ENCODE measurements at regions not wholly inside any gene's neighbourhood (a gene's known extent, or its start where the extent isn't known, plus 50 kb on each side); places are given as distances from the start of the nearest gene placed in this dataset.

DNA sequence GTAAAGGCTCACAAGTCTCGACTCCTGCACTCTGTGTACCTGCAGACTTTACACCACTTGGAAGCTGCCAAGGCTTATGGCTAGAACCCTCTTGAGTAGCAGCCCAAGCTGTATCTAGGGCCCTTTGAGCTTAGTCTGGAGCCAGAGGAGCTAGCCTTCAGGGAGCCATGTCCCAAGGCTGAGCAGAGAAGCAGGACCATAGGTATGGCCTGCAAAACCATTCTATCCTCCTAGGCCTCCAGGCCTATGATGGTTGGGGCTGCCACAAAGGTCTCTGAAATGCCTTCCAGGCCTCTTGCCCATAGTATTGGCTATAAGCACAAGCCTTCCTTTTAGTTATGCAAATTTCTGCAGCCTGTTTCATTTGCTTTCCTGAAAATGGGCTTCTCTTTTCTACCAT, 380.7 kb upstream of the CPXCR1 start:
- H3K4me1 ChIP-seq (replicated peaks; ENCODE audit: insufficient read depth): no peaks in the 10 kb centered on the region
- H3K27me3 ChIP-seq (ENCODE audit: insufficient read depth, low read depth): no peaks in the 10 kb centered on the region
- no peak for TF ChIP-seq EZH2 (IDR thresholded peaks at IDR 0.05; ENCODE audit: low read depth)
- TF ChIP-seq, protein P1, sequence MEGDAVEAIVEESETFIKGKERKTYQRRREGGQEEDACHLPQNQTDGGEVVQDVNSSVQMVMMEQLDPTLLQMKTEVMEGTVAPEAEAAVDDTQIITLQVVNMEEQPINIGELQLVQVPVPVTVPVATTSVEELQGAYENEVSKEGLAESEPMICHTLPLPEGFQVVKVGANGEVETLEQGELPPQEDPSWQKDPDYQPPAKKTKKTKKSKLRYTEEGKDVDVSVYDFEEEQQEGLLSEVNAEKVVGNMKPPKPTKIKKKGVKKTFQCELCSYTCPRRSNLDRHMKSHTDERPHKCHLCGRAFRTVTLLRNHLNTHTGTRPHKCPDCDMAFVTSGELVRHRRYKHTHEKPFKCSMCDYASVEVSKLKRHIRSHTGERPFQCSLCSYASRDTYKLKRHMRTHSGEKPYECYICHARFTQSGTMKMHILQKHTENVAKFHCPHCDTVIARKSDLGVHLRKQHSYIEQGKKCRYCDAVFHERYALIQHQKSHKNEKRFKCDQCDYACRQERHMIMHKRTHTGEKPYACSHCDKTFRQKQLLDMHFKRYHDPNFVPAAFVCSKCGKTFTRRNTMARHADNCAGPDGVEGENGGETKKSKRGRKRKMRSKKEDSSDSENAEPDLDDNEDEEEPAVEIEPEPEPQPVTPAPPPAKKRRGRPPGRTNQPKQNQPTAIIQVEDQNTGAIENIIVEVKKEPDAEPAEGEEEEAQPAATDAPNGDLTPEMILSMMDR (conservative IDR thresholded peaks at IDR 0.05): no peak
- intact Hi-C loops (cut with micrococcal nuclease; ENCODE audit: unreplicated experiment): no loop called here
- POLR2A ChIA-PET (ENCODE audit: unreplicated experiment): no interaction called here
- no peaks in the 10 kb centered on the region for H3K79me2 ChIP-seq (ENCODE audit: low read depth)
- H3K9me2 ChIP-seq (ENCODE audit: insufficient read depth): no peaks in the 10 kb centered on the region
- CTCF ChIA-PET: no interaction called here
- no peaks in the 10 kb centered on the region for H4K20me1 ChIP-seq (ENCODE audit: insufficient read depth)
- no peak overlapping the region for H3K27ac ChIP-seq
- BruUV-seq (replicated peaks): no TSS peak
- no peaks in the 10 kb centered on the region for H3K9me3 ChIP-seq (ENCODE audit: insufficient read depth, low read depth)
- H3F3A ChIP-seq (ENCODE audit: insufficient read depth, low read depth): no peaks in the 10 kb centered on the region
- no peak overlapping the region for H3K4me3 ChIP-seq
- DNase-seq: no peak
- H3K36me3 ChIP-seq (ENCODE audit: low read depth): no peaks in the 10 kb centered on the region
- no peak overlapping the region for H3K4me2 ChIP-seq
- no peak overlapping the region for H2AFZ ChIP-seq

DNA sequence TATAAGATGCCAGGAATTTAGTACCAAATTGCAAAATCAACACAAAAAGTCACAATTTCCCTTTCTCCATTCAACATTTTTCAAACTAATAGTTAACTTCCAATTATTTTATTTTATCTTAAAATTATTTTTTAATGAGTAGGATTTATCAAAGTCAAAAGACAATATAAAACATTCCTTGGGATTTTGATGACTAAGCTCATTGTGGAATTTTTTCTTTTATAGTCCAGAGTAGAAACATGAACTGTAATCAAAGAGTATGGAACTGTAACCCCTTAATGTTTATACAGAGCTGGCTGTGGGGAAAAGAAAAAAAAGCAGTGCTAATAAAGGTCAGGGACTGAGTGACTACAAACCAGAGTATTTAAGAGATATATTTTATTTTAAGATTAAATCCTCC, 368.6 kb upstream of the CPXCR1 start:
- no peak overlapping the region for H3K27ac ChIP-seq
- ChIA-PET CTCF (no interaction called here), POLR2A (ENCODE audit: unreplicated experiment) (no interaction called here)
- H3K9me2 ChIP-seq (ENCODE audit: insufficient read depth): no peaks in the 10 kb centered on the region
- H3K79me2 ChIP-seq (ENCODE audit: low read depth): no peaks in the 10 kb centered on the region
- DNase-seq: no peak
- no TSS peak for BruUV-seq (replicated peaks)
- H3K9me3 ChIP-seq (ENCODE audit: insufficient read depth, low read depth): no peaks in the 10 kb centered on the region
- intact Hi-C loops (cut with micrococcal nuclease; ENCODE audit: unreplicated experiment): no loop called here
- H3K4me3 ChIP-seq: no peak overlapping the region
- no peak for TF ChIP-seq EZH2 (IDR thresholded peaks at IDR 0.05; ENCODE audit: low read depth)
- TF ChIP-seq, protein P1 (conservative IDR thresholded peaks at IDR 0.05): no peak
- H3K27me3 ChIP-seq (ENCODE audit: insufficient read depth, low read depth): no peaks in the 10 kb centered on the region
- no peaks in the 10 kb centered on the region for H3K4me1 ChIP-seq (replicated peaks; ENCODE audit: insufficient read depth)
- H3K4me2 ChIP-seq: no peak overlapping the region
- H2AFZ ChIP-seq: no peak overlapping the region
- no peaks in the 10 kb centered on the region for H4K20me1 ChIP-seq (ENCODE audit: insufficient read depth)
- H3F3A ChIP-seq (ENCODE audit: insufficient read depth, low read depth): no peaks in the 10 kb centered on the region
- H3K36me3 ChIP-seq (ENCODE audit: low read depth): no peaks in the 10 kb centered on the region

DNA sequence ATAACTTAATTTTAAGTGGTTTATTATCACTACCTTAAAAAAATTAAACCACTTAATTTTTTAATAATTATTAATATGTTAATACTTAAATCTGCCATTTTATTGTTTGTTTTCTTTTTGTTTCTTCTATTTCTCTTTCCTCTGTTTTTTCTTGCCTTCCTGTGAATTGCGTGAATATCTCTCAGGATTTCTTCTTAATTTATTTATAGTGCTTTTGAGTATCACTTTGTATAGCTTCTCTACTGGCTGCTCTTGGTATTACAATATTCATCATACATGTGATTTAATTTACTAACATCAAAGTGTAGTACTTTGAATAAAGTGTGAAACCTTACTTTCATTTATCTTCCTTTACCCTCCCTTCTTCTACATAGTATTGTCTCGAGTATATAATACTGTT, 349.5 kb upstream of the CPXCR1 start:
- no TSS peak for BruUV-seq (replicated peaks)
- intact Hi-C loops (cut with micrococcal nuclease; ENCODE audit: unreplicated experiment): no loop called here
- no peaks in the 10 kb centered on the region for H4K20me1 ChIP-seq (ENCODE audit: insufficient read depth)
- no peak for DNase-seq
- H2AFZ ChIP-seq: no peak overlapping the region
- H3F3A ChIP-seq (ENCODE audit: insufficient read depth, low read depth): no peaks in the 10 kb centered on the region
- POLR2A ChIA-PET (ENCODE audit: unreplicated experiment): no interaction called here
- H3K9me3 ChIP-seq (ENCODE audit: insufficient read depth, low read depth): no peaks in the 10 kb centered on the region
- no peaks in the 10 kb centered on the region for H3K36me3 ChIP-seq (ENCODE audit: low read depth)
- H3K4me3 ChIP-seq: no peak overlapping the region
- CTCF ChIA-PET: no interaction called here
- no peaks in the 10 kb centered on the region for H3K79me2 ChIP-seq (ENCODE audit: low read depth)
- no peaks in the 10 kb centered on the region for H3K9me2 ChIP-seq (ENCODE audit: insufficient read depth)
- H3K4me1 ChIP-seq (replicated peaks; ENCODE audit: insufficient read depth): no peaks in the 10 kb centered on the region
- TF ChIP-seq EZH2 (IDR thresholded peaks at IDR 0.05; ENCODE audit: low read depth): no peak
- TF ChIP-seq, protein P1 (conservative IDR thresholded peaks at IDR 0.05): peak; percentile 42; the same call in 1 of the 2 replicates
- H3K27me3 ChIP-seq (ENCODE audit: insufficient read depth, low read depth): no peaks in the 10 kb centered on the region
- H3K27ac ChIP-seq: no peak overlapping the region
- no peak overlapping the region for H3K4me2 ChIP-seq
